GM18861 (cell line): ENCODE measurements at regions not wholly inside any gene's neighbourhood (a gene's known extent, or its start where the extent isn't known, plus 50 kb on each side); places are given as distances from the start of the nearest gene placed in this dataset.

Source experiments
- ATAC-seq: cut with Tn5 transposase; IDR thresholded peaks from one replicate; pipeline ENCODE4 v1.9.1; 2021; ENCODE audit not compliant: unreplicated experiment

DNA sequence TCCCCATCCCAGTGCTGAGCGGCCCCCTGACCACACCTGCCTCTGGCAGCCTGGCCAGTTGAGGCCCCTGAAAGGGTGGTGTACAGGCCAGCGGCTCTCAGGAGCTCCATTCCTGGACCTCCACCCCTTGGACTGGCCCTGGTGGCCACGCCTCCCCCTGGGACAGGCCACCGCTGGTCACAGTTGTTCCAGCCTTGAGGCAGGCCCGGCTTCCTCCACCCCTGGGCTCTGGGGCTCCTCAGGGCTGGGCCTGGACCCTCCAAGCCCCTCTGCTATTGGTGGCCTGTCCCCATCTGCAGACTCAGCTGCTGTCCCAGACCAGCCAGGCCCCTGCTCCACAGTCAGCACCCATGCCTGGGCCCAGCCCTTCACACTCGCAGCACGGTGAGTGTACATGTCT, 93.2 kb upstream of the NKX1-1 start:
- ATAC-seq: no peak

DNA sequence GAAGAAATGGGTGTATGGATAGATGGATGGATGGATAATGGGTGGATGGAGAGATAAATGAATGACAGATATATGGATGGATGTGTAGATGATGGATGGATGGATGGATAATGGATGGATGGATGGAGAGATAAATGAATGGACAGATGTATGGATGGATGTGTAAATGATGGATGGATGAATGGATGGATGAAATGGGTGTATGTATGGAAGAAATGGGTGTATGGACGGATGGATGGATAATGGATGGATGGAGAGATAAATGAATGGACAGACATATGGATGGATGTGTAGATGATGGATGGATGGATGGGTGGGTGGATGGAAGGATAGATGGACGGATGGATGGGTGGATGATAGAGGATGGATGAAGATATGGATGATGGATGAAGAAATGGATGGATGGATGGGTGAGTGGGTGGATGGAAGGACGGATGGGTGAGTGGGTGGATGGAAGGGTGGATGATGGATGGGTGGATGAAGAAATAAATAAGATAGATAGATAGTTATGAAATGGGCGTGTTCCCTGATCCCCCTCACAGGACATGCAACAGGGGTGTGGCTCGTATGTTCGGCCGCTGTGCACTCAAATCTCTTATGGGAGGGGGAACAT, 91.1 kb upstream of the NKX1-1 start:
- no peak for ATAC-seq

DNA sequence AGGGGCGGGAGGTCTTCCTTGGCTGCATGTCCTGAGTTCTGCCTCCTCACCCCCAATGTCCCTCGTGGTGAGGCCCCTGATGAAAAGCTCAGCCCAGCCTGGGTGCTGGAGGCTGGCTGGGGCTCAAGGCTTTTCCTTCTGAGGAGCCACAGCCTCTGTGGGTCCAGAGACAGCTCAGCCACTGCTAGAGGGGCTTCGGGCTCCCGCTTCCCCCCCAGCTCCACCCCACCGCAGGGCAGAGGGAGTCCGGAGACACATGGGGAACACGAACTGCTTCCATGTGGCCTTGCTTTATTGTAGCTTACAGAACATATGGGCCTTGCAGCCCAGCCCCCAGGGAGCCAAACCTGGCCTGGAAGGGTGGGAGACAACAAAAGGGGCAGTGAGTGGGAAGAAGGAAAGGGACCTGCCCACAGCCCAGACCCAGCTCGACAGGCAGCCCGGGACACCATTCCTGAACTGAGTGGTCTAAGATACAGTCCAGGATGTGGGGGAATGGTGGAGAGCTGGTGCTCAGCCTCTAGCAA, 89.9 kb upstream of the NKX1-1 start:
- ATAC-seq: no peak

DNA sequence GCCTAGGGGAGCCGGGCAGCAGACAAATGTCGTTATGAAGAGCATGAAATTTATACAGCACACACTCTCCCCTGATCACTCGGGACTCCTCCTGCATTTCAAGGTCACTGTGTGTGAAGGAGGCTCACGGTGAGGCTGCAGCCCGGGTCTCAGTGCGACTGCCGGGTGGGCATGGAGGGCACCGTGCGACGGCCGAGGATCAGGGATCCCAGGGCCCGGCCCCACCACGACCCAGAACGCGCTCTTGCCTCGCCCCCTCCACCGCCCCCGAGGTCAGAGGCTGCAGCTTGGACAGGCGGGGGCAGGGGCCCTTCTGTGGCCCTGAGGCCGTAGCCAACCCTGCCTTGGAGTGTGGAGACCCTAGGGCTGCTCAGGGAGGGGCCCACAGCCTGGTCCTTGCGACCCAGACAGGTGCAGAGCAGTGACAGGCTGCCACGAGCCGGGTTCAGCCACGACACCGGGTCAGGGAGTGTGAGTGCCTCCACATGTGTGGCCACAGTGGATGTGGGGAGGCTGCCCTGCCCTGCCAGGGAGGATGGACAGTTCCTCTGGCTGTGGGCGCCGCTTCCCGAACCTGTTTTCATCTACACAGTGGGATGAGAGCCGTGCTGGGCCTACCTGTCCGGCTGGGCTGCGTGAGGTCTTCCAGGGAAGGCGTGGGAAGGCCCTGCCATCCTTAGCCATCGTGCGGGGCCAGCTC, 89.3 kb upstream of the NKX1-1 start:
- ATAC-seq: no peak

DNA sequence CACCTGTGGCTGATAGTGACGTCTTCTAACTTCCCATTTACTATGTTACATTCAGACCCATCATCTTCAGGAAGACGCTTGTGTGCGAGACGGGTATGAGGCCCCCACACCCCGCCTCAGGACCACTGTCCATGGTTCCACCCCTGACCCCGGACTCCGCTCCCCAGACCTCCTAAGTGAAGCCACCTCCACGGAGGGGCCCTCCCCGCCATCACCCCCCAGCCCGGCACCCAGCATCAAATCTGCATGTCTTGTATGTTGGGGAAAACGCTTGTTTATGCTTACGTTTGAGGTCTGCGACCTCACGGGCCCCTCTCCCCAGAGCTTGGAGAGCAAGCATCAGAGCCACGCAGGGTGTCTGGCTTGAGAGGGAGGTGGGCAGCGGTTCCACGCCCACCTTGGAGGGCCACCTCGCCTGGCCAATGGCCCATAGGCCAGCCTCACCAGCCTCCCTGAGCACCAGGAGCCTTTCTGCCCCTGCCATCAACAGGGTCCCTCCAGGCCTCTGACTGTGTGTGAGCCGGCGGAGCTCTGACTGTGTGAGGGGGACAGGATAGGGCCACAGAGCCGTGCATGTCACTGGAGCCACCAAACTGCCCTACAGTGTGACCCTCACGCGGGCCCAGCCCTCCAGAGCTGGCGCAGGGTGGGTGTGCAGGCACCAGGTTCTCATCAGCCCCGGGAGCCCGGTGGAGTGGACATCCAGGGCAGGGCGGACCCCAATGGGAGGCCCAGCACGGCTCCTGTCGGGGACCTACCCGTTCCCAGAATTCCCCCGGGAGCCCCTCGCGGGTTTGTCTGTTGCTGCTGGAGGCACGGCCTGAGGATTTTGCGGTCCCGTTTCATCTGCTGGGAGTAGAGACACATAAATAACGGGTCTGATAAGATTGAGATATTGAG, 88.4 kb upstream of the NKX1-1 start:
- no peak for ATAC-seq

DNA sequence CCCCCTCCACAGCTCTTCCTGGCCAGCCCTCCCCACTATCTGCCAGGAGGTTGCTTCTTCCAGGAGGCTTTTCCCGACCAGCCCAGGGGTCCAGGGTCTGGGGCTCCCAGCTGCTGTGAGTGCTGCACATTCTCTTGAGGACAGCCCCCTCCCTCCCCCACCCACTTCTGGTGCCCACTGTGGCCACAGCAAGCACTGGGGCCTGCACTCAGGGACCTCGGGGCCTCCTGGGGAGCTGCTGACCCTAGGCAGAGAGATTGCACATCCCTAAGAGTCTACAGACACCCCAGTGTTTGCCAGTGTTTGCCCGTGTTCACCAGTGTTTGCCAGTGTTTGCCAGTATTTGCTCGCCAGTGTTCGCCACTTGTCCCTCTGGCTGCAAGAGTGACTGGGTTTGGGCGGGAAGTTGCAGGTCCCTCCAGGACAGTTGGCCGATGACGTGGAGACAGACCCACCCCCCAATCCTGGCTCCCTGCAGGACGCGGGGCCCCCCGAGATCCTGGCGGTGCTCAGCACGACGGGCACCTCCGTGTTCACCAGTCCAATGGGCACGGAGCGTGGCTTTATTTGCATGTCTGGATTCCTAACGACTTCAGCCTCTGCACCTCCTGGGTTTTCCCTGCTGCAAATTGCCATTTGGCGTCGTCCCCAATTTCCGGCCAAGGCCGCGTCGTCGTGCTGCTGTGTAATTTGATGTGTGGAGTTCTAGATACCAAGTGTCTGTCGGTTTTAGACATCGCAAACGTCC, 87.5 kb upstream of the NKX1-1 start:
- no peak for ATAC-seq

DNA sequence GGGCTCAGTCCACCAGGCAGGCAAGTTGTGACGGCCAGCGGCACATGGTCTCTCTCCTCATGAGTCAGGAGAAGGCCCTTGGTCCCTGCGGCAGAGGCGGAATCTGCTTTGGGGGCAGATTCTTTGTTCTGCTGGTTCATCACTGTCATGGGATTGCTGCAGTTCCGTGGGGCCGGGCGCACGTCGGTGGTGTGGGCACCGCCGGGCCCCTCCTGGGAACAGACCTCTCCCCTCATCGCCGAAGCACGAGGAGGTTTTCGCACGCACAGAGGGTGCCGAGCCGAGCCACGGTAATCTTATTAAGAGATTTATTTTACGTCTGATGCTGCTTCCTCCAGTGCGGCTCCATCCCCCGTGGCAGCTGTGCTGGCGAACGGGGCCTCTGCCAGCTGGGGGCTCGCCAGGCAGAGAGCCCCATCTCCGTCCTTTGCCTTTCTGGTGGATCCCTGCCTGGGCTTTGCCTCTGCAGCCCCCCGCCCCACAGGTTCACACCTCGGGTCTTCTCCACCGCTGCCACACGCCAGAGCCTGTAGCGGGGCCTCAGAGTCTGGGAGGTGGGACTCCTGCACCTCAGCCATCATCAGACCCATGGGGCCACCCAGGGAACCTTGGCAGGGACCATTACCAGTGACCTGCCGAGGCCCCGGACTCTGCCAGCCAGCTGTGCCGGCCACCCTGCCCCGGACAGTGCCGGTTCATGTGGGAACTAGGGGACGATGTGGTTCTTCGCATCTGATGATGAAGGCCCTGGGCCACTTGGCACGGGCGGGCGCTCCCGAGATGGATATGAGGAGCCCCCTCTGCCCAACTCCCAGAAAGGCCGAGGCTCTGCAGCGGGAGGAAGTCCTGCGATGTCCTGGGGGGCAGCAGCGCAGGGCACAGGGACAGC, 86.7 kb upstream of the NKX1-1 start:
- no peak for ATAC-seq

DNA sequence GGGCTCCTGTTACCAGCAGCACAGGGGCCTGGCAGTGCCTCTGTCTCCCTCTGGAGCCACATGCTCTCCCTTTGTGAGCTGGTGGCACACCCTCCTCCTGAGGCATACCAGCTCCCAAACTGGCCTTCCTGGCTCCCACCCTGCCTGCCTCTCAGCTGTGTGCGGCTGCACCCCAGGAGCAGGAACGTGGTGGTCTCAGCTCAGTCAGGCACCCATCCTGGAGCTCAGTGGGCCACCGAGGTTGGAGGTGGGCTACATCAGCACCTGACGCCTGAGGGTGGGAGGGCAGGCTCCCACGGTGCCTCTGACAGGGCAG, 85.9 kb upstream of the NKX1-1 start:
- no peak for ATAC-seq

DNA sequence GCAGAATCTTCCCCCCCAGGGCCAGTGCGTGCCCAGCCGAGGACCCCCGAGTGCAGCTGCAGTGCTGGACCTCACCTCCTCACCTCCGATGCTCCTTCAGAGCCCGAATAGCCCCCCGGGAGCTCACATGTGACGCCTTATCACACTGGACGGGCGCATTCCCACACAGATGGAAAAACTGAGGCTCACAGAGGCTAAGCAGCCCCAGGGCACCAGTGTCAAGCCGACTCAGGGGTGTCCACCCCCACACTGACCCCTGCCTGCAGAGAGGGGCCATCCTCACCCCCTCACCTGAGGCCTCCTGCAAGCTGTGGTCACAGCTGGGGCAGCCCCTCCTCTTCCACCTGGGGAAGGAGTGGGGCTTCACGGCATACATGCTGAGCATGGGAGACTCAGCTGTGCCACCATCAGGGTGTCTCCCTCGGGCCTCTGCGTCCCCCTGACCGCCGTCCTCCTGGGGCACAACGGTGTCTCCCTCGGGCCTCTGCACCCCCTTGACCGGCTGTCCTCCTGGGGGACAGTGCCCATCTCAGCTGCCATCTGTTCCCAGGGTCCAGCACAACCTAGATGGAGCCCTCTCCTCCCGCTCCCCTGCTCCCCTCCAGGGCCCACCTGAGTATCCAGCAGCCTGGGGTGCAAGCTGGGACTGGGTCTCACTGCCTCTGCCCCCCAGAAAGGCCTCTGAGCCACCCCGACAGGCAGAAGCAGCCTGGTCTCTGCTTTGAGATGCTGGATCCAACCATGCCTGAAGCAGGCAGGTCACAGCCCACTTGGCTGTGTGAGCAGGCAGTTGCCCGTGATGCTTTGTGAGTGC, 85.3 kb upstream of the NKX1-1 start:
- ATAC-seq: no peak

DNA sequence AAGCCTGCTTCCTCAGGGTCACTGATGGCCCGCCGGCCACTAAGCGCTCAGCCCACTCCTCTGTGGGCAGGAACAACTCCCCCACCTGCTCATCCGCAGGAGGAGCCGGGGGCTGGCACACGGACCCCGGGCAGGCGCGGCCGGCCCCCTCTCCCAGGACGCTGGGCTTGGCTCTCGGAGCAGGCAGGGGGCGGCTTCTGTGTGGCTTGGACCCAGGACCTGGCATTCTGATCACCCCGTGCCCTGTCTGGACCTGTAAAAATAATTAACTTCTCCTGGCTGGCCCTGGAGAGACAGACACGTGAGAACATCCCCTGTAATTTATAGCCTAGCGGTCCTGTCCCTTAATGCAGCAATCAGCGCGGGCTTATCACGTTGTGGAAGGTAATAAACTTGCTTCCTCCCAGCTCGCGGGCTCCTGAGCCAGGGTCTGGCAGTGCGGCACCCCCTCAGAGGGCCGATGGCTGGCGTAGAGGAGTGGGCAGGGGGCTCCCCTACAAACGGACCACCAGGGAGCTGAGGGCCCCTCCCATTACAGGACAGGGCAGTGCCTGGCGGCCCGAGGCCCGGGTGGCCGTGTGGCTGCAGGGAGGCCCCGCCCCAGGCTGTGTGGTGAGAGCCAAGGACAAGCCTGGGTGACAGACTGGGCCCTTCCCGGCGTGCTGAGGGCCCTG, 84.5 kb upstream of the NKX1-1 start:
- no peak for ATAC-seq

DNA sequence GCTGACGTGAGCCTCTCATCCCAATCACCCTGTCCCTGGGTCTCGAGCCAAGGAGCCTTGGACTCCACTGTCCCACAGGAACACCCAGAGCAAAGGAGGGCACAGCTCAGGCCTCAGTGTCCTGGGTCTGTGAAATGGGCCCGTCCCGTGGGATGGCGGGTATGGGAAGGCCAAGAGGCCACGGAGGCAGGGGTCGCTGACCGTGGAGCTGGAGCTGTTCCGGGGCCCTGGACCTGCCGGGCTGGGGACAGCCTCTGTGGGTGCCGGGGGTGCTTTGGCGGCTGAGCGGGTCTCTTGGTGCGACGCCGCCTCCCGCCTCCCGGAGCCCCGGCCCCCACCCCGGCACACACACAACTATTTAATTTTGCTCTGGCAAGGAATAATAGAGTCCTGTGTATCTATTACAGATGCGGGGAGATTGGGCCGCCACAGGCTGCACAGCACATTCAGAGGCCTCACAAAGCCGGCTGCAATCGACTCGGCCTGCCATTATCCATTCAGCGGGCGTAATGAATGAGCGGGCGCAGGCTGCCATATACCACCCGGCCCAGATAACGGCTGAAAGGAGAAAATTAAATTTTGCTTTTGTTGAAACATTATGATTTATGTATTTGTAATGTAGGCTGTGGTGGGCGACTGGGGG, 83.9 kb upstream of the NKX1-1 start:
- no peak for ATAC-seq

DNA sequence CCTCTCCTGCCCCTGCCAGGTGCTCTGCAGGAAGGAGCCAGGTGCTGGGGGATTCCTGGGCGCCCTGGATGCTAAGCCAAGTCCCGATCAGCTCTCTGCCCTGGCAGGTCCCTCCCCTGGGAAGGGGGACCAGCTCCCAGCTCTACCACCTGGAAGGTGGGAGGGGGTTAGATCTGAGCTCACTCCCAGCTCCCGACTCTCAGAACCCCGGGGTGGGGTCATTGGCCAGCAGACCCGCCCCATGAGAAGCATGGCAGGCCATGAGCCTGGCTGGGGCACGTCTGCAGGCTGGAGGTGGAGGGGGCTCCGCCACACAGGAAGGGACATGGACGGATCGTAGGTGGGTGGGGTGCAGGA, 83.4 kb upstream of the NKX1-1 start:
- ATAC-seq: no peak

DNA sequence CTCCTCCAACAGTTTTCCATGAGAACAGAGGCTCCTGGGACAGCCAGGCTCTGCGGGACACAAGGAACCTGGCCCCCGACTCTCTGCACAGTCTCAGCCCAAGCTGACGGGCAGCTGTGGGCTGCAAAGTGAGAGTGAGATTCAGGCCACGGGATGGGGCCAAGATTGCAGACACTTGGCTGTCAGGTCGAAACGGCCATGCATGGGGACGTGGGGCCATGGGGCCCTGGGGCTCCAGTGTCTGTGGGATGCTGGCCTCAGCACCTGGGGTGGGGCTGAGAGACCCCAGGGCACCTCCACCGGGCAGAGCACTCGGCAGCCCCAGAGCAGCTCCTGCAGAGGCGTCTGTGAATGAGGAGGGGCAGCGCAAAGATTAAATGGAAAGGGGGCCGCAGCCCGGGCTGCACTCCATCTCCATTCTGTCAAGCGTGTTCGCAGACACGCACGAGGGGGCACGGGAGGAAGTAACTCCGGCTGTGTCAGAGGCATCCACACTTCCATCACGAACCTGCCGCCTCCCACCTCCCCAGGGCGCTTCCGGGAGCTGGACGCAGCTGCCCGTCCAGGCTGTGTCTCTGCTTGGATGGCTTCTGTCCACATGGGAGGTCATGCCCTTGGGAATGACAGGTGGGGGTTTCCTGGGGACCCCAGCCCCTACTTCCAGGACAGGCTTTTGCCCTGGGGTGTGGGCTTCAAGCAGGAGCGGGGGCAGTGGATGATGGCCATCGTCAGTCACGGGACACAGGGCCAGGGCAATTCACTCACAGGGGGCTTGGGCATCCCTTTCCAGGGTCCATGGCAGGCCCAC, 82.8 kb upstream of the NKX1-1 start:
- no peak for ATAC-seq

DNA sequence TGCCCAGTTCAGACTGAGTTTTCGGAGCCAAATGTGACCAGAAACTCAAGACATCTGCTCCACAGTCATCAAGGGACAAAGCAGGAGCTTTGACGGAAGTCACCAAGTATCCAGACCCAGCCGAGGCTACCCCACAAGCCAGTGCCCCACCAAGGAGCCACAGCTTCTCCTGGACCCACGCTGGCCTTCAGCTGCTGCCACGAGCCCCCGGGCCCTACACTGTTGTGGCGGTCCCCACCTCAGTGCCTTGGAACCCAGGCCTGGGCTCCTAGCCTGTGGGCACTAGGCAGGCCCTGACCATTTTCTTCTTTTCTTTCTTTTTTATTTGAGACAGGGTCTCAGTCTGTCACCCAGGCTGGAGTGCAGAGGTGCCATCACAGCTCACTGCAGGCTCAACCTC, 82.1 kb upstream of the NKX1-1 start:
- no peak for ATAC-seq

DNA sequence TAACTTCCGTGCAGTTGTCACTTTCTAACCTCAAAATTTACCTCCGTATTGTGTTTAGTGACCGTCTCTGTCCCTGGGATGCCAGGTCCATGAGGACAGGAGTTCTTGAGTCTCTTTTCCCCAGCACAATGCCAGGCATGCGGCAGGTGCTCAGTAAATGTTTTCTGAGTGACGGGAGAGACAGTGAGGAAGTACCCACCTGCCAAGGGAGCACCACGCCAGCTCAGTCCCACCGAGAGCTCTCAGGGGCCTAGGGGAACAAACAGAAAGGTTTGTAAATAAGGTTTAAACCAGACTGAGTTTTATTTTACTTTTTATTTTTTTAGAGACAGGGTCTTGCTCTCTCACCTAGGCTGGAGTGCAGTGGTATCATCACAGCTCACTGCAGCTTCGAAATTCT, 81.5 kb upstream of the NKX1-1 start:
- ATAC-seq: no peak

DNA sequence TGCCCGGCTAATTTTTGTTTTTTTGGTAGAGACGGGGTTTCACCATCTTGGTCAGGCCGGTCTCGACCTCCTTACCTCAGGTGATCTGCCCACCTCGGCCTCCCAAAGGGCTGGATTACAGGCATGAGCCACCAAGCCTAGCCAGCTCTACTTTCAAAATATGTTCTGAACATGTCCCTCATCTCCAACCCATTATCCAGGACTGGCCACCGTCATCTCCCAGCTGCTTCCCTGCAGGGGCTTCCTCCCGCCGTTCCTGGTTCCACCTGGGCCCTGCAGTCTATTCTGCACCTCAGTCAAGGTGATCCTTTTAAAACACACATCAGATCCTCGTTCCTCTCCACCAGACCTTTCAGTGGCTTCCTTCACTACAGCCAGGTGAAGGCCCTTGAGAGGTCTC, 80.9 kb upstream of the NKX1-1 start:
- no peak for ATAC-seq

DNA sequence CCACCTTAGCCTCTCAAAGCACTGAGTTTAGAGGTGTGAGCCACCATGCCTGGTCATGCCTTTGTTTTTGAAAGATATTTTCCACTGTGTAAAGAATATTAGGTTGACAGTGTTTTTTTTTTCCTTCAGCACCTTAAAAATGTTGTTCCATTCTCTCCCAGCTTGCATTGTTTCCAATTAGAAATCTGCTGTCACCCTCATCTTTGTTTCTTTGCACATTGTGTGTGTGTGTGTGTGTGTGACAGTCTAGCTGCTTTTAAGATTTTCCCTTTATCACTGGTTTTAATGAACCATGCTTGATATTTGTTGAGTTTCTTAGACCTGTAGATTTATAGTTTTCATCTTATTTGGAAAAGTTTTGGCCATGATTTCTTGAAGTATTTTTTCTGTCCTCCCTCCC, 79.0 kb upstream of the NKX1-1 start:
- ATAC-seq: no peak

DNA sequence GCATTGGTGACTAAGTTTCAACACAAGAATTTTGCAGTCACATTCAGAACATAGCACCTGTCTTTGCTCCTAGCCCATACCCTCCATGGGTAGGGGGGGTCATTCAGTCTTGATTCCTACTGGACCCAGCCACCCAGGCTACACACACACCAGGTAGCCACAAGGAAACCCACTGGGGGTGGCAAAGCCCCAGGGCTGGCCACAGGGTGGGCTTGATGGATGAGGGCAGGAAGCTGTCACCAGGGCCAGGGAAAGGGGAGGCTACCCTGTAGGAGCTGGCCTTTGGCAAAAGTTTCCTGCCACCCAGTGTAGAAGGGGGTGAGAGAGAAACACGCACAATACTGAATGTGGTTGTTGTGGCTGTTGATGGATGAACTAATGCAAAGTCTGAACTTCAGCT, 74.5 kb upstream of the NKX1-1 start:
- no peak for ATAC-seq
